ENCODE measurements at regions not wholly inside any gene's neighbourhood (a gene's known extent, or its start where the extent isn't known, plus 50 kb on each side); places are given as distances from the start of the nearest gene placed in this dataset.

DNA sequence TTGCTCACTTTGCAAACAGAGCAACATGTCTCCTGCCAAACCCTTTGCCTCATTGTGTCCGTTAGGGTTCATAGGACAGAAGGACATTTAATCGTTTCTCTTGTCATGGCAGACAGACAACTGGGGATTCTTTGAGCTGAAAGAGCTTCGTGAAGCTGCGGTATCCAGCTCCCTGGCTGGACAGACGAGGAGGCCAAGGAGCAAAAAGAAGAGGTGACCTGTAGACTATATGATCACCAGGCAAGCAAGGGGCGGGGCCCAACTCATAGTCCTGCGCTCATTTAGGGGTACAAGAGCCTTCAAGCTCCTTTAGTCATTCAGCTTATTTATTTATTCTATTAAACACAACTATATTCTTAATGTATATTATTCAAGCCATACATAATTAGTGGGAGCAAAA lies 66.8 kb upstream of the VRK1 start:
- H3K4me3 ChIP-seq (replicated peaks in 1 of 2; ENCODE audit: low read depth in 2 of 2, low read length in 2 of 2): no peak overlapping the region
- TF ChIP-seq, protein P1, sequence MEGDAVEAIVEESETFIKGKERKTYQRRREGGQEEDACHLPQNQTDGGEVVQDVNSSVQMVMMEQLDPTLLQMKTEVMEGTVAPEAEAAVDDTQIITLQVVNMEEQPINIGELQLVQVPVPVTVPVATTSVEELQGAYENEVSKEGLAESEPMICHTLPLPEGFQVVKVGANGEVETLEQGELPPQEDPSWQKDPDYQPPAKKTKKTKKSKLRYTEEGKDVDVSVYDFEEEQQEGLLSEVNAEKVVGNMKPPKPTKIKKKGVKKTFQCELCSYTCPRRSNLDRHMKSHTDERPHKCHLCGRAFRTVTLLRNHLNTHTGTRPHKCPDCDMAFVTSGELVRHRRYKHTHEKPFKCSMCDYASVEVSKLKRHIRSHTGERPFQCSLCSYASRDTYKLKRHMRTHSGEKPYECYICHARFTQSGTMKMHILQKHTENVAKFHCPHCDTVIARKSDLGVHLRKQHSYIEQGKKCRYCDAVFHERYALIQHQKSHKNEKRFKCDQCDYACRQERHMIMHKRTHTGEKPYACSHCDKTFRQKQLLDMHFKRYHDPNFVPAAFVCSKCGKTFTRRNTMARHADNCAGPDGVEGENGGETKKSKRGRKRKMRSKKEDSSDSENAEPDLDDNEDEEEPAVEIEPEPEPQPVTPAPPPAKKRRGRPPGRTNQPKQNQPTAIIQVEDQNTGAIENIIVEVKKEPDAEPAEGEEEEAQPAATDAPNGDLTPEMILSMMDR (IDR thresholded peaks at IDR 0.05; ENCODE audit: low read depth, low read length): no peak
- DNase-seq (ENCODE audit: low read depth in 2 of 2): no peak

DNA sequence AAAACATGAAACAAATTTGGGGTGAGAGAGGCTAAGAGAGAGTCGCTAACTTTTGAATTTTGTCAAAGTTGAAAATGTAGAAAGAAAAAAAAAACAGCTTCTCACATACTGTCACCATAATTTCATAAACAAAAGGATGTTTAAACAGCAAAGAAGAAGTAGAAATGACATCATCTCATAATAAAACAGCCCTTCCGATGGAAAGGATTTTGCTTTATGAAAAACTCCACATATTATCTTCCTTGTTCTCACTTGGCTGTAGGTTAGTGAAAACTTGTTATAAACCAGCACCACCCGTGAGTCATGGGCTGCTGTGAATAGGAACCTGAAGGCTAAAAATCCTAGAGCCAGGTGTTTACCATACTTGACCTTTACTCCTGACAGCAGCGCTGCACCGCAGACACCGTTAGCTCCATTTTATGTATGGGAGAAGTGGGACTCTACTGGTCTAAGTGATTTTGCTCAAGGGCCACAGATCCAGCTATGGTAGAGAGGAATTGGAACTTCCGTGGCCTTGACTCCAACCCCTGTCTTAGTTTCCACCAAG lies 63.0 kb upstream of the VRK1 start:
- TF ChIP-seq, protein P1 (IDR thresholded peaks at IDR 0.05; ENCODE audit: low read depth, low read length): no peak
- DNase-seq (ENCODE audit: low read depth in 2 of 2): no peak
- H3K4me3 ChIP-seq (replicated peaks in 1 of 2; ENCODE audit: low read depth in 2 of 2, low read length in 2 of 2): no peak overlapping the region

DNA sequence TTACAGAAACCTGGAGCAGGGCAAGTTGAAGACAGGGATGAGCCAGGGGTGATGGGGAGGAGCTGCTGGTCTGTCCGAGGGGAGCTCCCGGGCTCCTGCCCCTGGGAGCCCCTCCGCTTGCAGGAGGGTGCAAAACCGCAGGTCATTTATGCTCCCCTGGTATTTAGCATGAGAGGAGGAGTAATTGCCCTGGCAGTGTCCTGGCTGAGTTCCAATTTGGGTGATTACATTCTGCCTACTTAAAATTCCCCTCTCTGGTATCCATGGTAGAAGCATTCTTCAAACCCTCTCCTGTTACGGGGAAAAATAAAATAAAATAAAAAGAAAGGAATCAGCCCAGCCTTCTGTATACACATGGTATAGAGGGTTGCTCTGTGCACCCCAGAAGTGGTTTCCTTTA lies 61.7 kb upstream of the VRK1 start:
- no peak for DNase-seq (ENCODE audit: low read depth in 2 of 2)
- TF ChIP-seq, protein P1 (IDR thresholded peaks at IDR 0.05; ENCODE audit: low read depth, low read length): no peak
- H3K4me3 ChIP-seq (replicated peaks in 1 of 2; ENCODE audit: low read depth in 2 of 2, low read length in 2 of 2): no peak overlapping the region

DNA sequence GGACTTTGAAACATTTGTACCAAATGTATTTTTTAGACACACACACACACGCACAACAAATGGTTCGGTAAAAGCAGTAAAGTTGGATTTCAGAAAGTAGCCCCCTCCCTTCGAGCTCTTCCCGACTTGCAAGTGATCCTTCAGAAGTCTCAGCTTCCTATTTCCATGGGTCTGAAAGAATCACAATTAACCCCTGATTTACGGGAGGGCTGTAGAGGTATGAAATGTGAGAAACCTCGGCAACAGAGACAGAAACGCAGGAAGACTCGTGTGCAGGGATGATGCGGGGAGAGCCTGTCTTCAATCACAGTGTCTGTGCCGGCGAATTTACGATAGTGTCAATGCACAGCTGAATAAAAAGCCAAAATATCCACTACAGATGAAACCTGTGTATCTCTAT lies 60.7 kb upstream of the VRK1 start:
- DNase-seq (ENCODE audit: low read depth in 2 of 2): no peak
- no peak overlapping the region for H3K4me3 ChIP-seq (replicated peaks in 1 of 2; ENCODE audit: low read depth in 2 of 2, low read length in 2 of 2)
- TF ChIP-seq, protein P1 (IDR thresholded peaks at IDR 0.05; ENCODE audit: low read depth, low read length): no peak

DNA sequence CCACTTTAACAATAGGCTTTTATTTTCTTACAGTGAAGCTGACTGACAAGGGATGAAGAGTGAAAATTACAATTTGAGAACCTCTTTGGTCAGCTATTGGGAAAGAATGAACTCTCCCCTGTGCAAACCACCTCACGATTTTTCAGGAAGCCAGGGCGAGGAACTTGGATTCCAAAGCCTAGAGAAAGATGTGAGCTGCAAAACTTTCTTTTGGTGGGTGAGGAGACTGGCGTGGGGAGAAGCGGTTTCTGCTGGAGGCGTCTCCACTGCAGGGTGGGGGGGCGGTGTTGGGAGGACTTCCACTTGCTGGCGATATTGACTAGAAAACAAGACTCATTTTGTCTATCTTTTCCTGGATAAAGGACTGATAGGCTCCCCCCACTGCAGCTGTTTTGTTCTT lies 59.3 kb upstream of the VRK1 start:
- no peak overlapping the region for H3K4me3 ChIP-seq (replicated peaks in 1 of 2; ENCODE audit: low read depth in 2 of 2, low read length in 2 of 2)
- no peak for DNase-seq (ENCODE audit: low read depth in 2 of 2)
- TF ChIP-seq, protein P1 (IDR thresholded peaks at IDR 0.05; ENCODE audit: low read depth, low read length): no peak

DNA sequence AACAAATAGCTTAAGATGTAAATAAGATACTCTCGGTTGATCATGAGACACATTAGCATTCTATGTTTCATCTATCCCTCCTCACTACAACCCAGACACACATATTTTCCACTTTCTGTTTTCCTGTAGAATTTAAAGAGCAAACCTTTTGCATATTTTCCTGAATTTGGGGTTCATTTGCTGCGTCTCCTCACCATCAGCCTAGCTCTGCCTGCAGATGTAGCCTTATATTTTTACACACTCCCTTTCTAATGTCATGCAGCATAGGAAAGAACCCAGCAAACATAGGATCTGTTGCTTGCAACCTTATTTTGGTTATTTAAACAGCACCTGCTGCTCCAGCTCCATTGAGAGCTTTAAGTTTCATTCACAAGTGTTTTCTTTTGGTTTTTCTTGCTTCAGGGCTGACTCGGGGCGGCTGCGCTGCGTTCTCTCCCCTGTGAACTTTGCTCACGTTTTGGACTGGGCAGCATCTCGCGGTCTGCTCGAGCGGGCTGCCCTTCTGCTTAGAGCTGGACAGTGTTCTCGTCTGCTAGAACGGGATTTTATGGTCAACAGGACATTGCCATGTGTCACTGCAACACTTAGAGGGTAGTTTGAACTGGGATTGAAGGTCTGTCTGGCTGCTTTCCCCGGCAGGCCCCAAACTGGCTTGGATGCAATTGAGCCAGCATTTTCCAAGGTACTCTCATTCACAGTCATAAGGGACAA lies 57.8 kb upstream of the VRK1 start:
- no peak for DNase-seq (ENCODE audit: low read depth in 2 of 2)
- TF ChIP-seq, protein P1 (IDR thresholded peaks at IDR 0.05; ENCODE audit: low read depth, low read length): no peak
- no peak overlapping the region for H3K4me3 ChIP-seq (replicated peaks in 1 of 2; ENCODE audit: low read depth in 2 of 2, low read length in 2 of 2)
